GM21786 (cell line): ENCODE measurements at regions not wholly inside any gene's neighbourhood (a gene's known extent, or its start where the extent isn't known, plus 50 kb on each side); places are given as distances from the start of the nearest gene placed in this dataset.
"Not testable (repeated sequence)": the region's sequence is repeated elsewhere in the genome, so short reads cannot be mapped to it uniquely, and the experiment has no call there.

Source experiments
- ATAC-seq: cut with Tn5 transposase; IDR thresholded peaks from one replicate; pipeline ENCODE4 v1.9.1; 2021; ENCODE audit not compliant: unreplicated experiment

- ATAC-seq: no peak
Measured at GRCh38 chr13:90717451-90717936, 630.0 kb upstream of the MIR17HG start.

- ATAC-seq: no peak
Measured at GRCh38 chr13:90719461-90719860, 628.0 kb upstream of the MIR17HG start.

- ATAC-seq: no peak
Measured at GRCh38 chr13:90721937-90722336, 625.5 kb upstream of the MIR17HG start.

- no peak for ATAC-seq
Measured at GRCh38 chr13:90723381-90723780, 624.1 kb upstream of the MIR17HG start.

- no peak for ATAC-seq
Measured at GRCh38 chr13:90726375-90726774, 621.1 kb upstream of the MIR17HG start.

GRCh38 chr13:90732049-90732448 is 615.4 kb upstream of the MIR17HG start:
- ATAC-seq: no peak

- not testable (repeated sequence) for ATAC-seq
Measured at GRCh38 chr13:90734497-90734896, 613.0 kb upstream of the MIR17HG start.

GRCh38 chr13:90738881-90739280 is 608.6 kb upstream of the MIR17HG start:
- ATAC-seq: no peak

GRCh38 chr13:90740099-90740498 is 607.4 kb upstream of the MIR17HG start:
- ATAC-seq: no peak

- no peak for ATAC-seq
Measured at GRCh38 chr13:90742381-90742780, 605.1 kb upstream of the MIR17HG start.

GRCh38 chr13:90746230-90746629 is 601.3 kb upstream of the MIR17HG start:
- no peak for ATAC-seq

GRCh38 chr13:90750021-90750420 is 597.5 kb upstream of the MIR17HG start:
- ATAC-seq: no peak

- ATAC-seq: no peak
Measured at GRCh38 chr13:90751026-90751425, 596.5 kb upstream of the MIR17HG start.

- ATAC-seq: no peak
Measured at GRCh38 chr13:90752070-90752469, 595.4 kb upstream of the MIR17HG start.

- ATAC-seq: no peak
Measured at GRCh38 chr13:90757127-90757680, 590.3 kb upstream of the MIR17HG start.

GRCh38 chr13:90760639-90761038 is 586.8 kb upstream of the MIR17HG start:
- no peak for ATAC-seq

- ATAC-seq: no peak
Measured at GRCh38 chr13:90763476-90764150, 583.9 kb upstream of the MIR17HG start.

- no peak for ATAC-seq
Measured at GRCh38 chr13:90766386-90766902, 581.0 kb upstream of the MIR17HG start.

- ATAC-seq: no peak
Measured at GRCh38 chr13:90768116-90768515, 579.4 kb upstream of the MIR17HG start.

- no peak for ATAC-seq
Measured at GRCh38 chr13:90769387-90769786, 578.1 kb upstream of the MIR17HG start.

GRCh38 chr13:90770334-90770733 is 577.2 kb upstream of the MIR17HG start:
- ATAC-seq: no peak

- no peak for ATAC-seq
Measured at GRCh38 chr13:90773681-90774080, 573.8 kb upstream of the MIR17HG start.
